ENCODE measurements at regions not wholly inside any gene's neighbourhood (a gene's known extent, or its start where the extent isn't known, plus 50 kb on each side); places are given as distances from the start of the nearest gene placed in this dataset.

DNA sequence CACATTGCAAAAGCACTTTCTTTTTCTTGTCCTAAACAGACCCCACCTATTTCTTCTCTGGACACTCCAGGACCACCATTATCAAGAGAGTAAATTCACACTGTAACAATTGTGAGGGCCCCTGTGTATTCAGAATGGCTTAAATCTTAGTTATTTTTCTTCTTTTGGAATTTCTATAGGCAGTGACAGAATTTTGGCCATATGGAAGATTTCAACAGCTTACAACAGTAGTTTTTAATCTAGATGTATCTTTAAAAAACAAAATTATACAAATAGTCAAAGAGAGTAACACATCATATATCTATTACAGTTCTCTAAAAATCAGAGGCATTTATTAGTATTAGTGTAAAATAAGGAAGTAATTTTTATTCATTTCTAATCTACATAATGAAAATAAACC is 482.1 kb downstream of the LIG4 start:
- ChIA-PET CTCF (no interaction called here), POLR2A (no interaction called here)
- TF ChIP-seq, protein P1, sequence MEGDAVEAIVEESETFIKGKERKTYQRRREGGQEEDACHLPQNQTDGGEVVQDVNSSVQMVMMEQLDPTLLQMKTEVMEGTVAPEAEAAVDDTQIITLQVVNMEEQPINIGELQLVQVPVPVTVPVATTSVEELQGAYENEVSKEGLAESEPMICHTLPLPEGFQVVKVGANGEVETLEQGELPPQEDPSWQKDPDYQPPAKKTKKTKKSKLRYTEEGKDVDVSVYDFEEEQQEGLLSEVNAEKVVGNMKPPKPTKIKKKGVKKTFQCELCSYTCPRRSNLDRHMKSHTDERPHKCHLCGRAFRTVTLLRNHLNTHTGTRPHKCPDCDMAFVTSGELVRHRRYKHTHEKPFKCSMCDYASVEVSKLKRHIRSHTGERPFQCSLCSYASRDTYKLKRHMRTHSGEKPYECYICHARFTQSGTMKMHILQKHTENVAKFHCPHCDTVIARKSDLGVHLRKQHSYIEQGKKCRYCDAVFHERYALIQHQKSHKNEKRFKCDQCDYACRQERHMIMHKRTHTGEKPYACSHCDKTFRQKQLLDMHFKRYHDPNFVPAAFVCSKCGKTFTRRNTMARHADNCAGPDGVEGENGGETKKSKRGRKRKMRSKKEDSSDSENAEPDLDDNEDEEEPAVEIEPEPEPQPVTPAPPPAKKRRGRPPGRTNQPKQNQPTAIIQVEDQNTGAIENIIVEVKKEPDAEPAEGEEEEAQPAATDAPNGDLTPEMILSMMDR (IDR thresholded peaks at IDR 0.05; ENCODE audit: low read depth, low read length), result no peak
- H3K4me3 ChIP-seq (ENCODE audit: low read depth, low read length), result no peak overlapping the region
- H3K27ac ChIP-seq (ENCODE audit: low read depth, low read length), result no peak overlapping the region
- DNase-seq (ENCODE audit: low read depth, low spot score), result no peak
- no peaks in the 10 kb centered on the region for H3K9me3 ChIP-seq (ENCODE audit: control insufficient read depth, insufficient read depth, low read length)
- H3K27me3 ChIP-seq (ENCODE audit: control insufficient read depth, insufficient read depth, low read length), result no peaks in the 10 kb centered on the region

DNA sequence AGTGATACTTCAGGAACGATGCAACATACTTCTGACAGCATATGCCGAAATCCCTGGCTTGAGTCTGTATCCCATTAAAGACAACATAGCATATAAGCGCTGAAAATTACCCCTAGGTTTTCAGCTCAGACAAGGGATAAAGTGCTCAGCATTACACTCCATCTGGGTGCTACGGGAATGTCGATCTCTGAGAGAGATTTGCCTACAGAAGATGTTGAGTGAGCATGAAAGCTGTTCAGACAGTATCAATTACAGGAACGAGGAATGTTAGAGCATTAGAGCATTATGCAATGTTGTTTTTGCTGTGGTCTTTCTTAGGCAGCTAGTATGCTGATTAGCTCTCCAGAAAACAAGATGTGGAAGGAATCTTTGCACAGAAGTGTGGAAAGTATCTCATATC is 484.5 kb downstream of the LIG4 start:
- H3K9me3 ChIP-seq (ENCODE audit: control insufficient read depth, insufficient read depth, low read length), result no peaks in the 10 kb centered on the region
- ChIA-PET POLR2A (no interaction called here), CTCF (interaction anchor here (0.7 to 1.8 kb wide), 2 partner anchors 10 to 81 kb away, joined by 3 to 5 read pairs; no protein-coding TSS in a partner anchor)
- DNase-seq (ENCODE audit: low read depth, low spot score), result peak; percentile 21
- no peak overlapping the region for H3K4me3 ChIP-seq (ENCODE audit: low read depth, low read length)
- no peak overlapping the region for H3K27ac ChIP-seq (ENCODE audit: low read depth, low read length)
- H3K27me3 ChIP-seq (ENCODE audit: control insufficient read depth, insufficient read depth, low read length), result no peaks in the 10 kb centered on the region
- TF ChIP-seq, protein P1 (IDR thresholded peaks at IDR 0.05; ENCODE audit: low read depth, low read length), result no peak

DNA sequence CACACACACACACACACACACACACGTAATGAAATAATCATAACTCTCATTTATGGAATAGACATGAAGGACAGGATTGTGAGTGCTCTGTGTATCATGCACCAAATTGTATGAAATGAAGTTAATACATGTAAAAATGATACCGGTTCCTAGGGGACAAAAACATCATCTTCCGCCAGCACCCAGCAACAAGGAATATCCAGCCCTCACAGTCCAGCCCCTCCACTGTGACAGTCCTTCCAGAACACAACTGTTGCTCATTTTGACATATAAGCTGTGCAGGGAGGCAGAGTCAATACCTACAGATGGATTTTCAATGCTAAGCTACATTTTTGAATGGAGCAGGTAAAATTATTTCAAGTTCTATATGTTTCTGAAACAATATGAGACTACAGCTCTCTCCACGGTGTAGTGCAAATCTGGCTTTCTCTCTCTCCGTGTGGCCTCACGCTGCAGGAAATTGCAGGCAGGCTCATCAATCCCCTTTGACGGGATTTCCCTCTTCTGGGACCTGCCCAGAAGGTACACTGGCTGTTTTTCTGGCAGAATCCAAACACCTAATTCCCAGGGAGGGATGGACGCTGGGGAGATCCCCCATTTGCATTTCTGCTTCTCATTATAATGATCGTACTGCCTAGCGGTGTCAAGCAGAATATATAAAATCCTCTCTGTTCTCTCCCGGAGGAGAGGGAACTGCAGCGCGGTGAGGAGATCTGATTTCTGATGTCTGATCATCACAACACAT is 494.0 kb downstream of the LIG4 start:
- no peaks in the 10 kb centered on the region for H3K9me3 ChIP-seq (ENCODE audit: control insufficient read depth, insufficient read depth, low read length)
- no peaks in the 10 kb centered on the region for H3K27me3 ChIP-seq (ENCODE audit: control insufficient read depth, insufficient read depth, low read length)
- TF ChIP-seq, protein P1 (IDR thresholded peaks at IDR 0.05; ENCODE audit: low read depth, low read length), result no peak
- DNase-seq (ENCODE audit: low read depth, low spot score), result no peak
- no peak overlapping the region for H3K4me3 ChIP-seq (ENCODE audit: low read depth, low read length)
- H3K27ac ChIP-seq (ENCODE audit: low read depth, low read length), result no peak overlapping the region
- ChIA-PET POLR2A (no interaction called here), CTCF (no interaction called here)

DNA sequence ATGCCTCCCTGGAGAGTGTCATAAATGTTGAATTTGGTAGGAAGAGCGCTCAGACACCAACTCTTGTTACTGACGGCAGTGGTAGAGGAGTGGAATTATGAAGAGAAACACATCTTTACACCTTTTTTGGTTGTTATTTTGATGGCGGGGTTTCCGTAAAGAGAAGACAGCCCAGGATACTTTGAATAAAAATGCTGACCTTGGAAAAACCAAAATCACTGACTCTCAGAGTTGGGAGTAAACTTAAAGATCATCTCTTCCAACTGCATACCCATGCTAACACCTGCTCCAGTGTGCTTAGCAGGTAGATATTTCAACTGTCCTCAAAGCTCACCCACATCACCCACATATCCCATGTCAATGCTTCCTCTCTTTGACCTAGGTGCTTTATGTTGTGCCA is 498.6 kb downstream of the LIG4 start:
- ChIA-PET POLR2A (no interaction called here), CTCF (interaction anchor here (0.5 kb wide), 1 partner anchor 182 kb away, joined by 4 read pairs; no protein-coding TSS in a partner anchor)
- Histone ChIP-seq H3K27me3 (ENCODE audit: control insufficient read depth, insufficient read depth, low read length) (no peaks in the 10 kb centered on the region), H3K4me3 (ENCODE audit: low read depth, low read length) (no peak overlapping the region), H3K27ac (ENCODE audit: low read depth, low read length) (no peak overlapping the region), H3K9me3 (ENCODE audit: control insufficient read depth, insufficient read depth, low read length) (no peaks in the 10 kb centered on the region)
- TF ChIP-seq, protein P1 (IDR thresholded peaks at IDR 0.05; ENCODE audit: low read depth, low read length), result no peak
- DNase-seq (ENCODE audit: low read depth, low spot score), result no peak

DNA sequence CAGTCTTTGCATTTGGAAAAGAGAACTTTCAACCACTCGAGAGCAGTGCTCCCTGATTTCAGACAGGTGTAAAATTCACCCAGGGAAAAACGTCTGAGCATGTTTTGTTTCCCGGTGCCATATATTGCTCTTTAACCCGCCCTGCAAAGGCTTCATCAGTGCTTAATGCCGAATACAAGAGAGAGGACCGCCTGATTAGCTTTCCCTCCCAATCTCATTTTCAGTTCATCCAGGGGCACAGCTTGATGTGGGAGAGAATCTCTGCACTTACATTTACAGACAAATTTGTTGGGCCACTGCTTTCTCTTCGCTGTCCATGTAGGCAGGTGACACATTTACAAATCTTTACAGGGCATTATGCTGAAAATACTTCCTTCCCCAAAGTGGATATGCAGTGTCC is 499.1 kb downstream of the LIG4 start:
- Histone ChIP-seq H3K4me3 (ENCODE audit: low read depth, low read length) (no peak overlapping the region), H3K27me3 (ENCODE audit: control insufficient read depth, insufficient read depth, low read length) (no peaks in the 10 kb centered on the region), H3K27ac (ENCODE audit: low read depth, low read length) (no peak overlapping the region), H3K9me3 (ENCODE audit: control insufficient read depth, insufficient read depth, low read length) (no peaks in the 10 kb centered on the region)
- TF ChIP-seq, protein P1 (IDR thresholded peaks at IDR 0.05; ENCODE audit: low read depth, low read length), result no peak
- ChIA-PET POLR2A (no interaction called here), CTCF (no interaction called here)
- no peak for DNase-seq (ENCODE audit: low read depth, low spot score)
